Neural cell (in vitro differentiated cells): ENCODE measurements at regions not wholly inside any gene's neighbourhood (a gene's known extent, or its start where the extent isn't known, plus 50 kb on each side); places are given as distances from the start of the nearest gene placed in this dataset.

ENCODE experiments used
- H2AFZ ChIP-seq: fragments of 200-600, 300-800 bp; sonication (generic), shearing (Covaris generic); 2 replicates; pipeline ENCODE4 v1.6.0; 2014; ENCODE audit warnings: low read depth, mild to moderate bottlenecking, antibody characterized with exemption, low read length, moderate library complexity
- H3F3A ChIP-seq: fragments of 200-600 bp; shearing (Covaris generic); 2 replicates; pipeline ENCODE4 v1.6.1; 2016; ENCODE audit warnings: mild to moderate bottlenecking, moderate library complexity, mixed read lengths, antibody characterized with exemption, low read length; ENCODE audit not compliant: insufficient read depth, poor library complexity, severe bottlenecking
- H3K27ac ChIP-seq: fragments of 200-600, 300-800 bp; sonication (generic), shearing (Covaris generic); 2 replicates; pipeline ENCODE4 v1.5.1; 2014; ENCODE audit warnings: mild to moderate bottlenecking, low read length, moderate library complexity
- H3K27me3 ChIP-seq: fragments of 300-800, 200-600 bp; sonication (generic), shearing (Covaris generic); 2 replicates; pipeline ENCODE4 v1.6.0; 2014; ENCODE audit warnings: mild to moderate bottlenecking, low read depth, low read length, moderate library complexity; ENCODE audit not compliant: insufficient read depth
- H3K36me3 ChIP-seq: fragments of 300-800, 200-600 bp; sonication (generic), shearing (Covaris generic); 2 replicates; pipeline ENCODE4 v1.5.1; 2014; ENCODE audit warnings: mild to moderate bottlenecking, antibody characterized with exemption, low read length, moderate library complexity; ENCODE audit not compliant: insufficient read depth
- H3K4me2 ChIP-seq: fragments of 300-800, 200-600 bp; sonication (generic), shearing (Covaris generic); 2 replicates; pipeline ENCODE4 v1.6.0; 2014; ENCODE audit warnings: mild to moderate bottlenecking, low read length
- H3K4me3 ChIP-seq: fragments of 300-800, 200-600 bp; sonication (generic), shearing (Covaris generic); 2 replicates; pipeline ENCODE4 v1.5.1; 2014; ENCODE audit warnings: mild to moderate bottlenecking, low read length, moderate library complexity
- H3K79me2 ChIP-seq: fragments of 200-600 bp; shearing (Covaris generic); replicated peaks from 2 replicates; pipeline ENCODE4 v1.6.0; 2014; ENCODE audit warnings: mild to moderate bottlenecking, low read length, moderate library complexity; ENCODE audit not compliant: insufficient read depth
- H3K9ac ChIP-seq: fragments of 300-800, 200-600 bp; sonication (generic), shearing (Covaris generic); 2 replicates; pipeline ENCODE4 v1.6.1; 2016; ENCODE audit warnings: mild to moderate bottlenecking, low read length, mixed read lengths
- H3K9me2 ChIP-seq: fragments of 200-600 bp; shearing (Covaris generic); 2 replicates; pipeline ENCODE4 v1.6.1; 2016; ENCODE audit warnings: mild to moderate bottlenecking, low read length, mixed read lengths; ENCODE audit not compliant: insufficient read depth
- H3K9me3 ChIP-seq: fragments of 200-600, 300-800 bp; sonication (generic), shearing (Covaris generic); 2 replicates; pipeline ENCODE4 v1.6.1; 2016; ENCODE audit warnings: mild to moderate bottlenecking, mixed run types, low read length, moderate library complexity, mixed read lengths
- H4K20me1 ChIP-seq: fragments of 200-600 bp; shearing (Covaris generic); 2 replicates; pipeline ENCODE4 v1.6.1; 2016; ENCODE audit warnings: mild to moderate bottlenecking, mixed run types; ENCODE audit not compliant: insufficient read depth
- CTCF ChIP-seq: fragments of 450-650 bp; IDR thresholded peaks from 2 replicates; pipeline ENCODE4 v1.5.1; 2014; ENCODE audit warnings: antibody characterized with exemption, mild to moderate bottlenecking, moderate library complexity; ENCODE audit not compliant: poor library complexity, severe bottlenecking
- EP300 ChIP-seq: fragments of 450-650 bp; conservative IDR thresholded peaks from 2 replicates; pipeline ENCODE4 v1.6.1; 2014; ENCODE audit warnings: antibody characterized with exemption, mild to moderate bottlenecking, moderate library complexity; ENCODE audit not compliant: poor library complexity, severe bottlenecking
- EZH2 ChIP-seq: fragments of 200-600, 300-800 bp; shearing (Covaris generic), sonication (generic); IDR thresholded peaks from 2 replicates; pipeline ENCODE4 v1.6.1; 2014; ENCODE audit warnings: antibody characterized with exemption, low read length, borderline replicate concordance, mild to moderate bottlenecking; ENCODE audit not compliant: insufficient read depth, poor library complexity, severe bottlenecking
- MXI1 ChIP-seq: fragments of 450-650 bp; conservative IDR thresholded peaks from 2 replicates; pipeline ENCODE4 v1.6.1; 2014; ENCODE audit warnings: antibody characterized with exemption, mild to moderate bottlenecking; ENCODE audit not compliant: poor library complexity, severe bottlenecking
- POLR2AphosphoS5 ChIP-seq: IDR thresholded peaks from 2 replicates; pipeline ENCODE4 v1.6.1; 2012
- RAD21 ChIP-seq: fragments of 450-650 bp; conservative IDR thresholded peaks from 2 replicates; pipeline ENCODE4 v1.6.1; 2014; ENCODE audit warnings: antibody characterized with exemption, mild to moderate bottlenecking, moderate library complexity
- REST ChIP-seq: IDR thresholded peaks from 2 replicates; pipeline ENCODE4 v1.6.1; 2012; ENCODE audit warnings: borderline replicate concordance
- SMC3 ChIP-seq: fragments of 450-650 bp; conservative IDR thresholded peaks from 2 replicates; pipeline ENCODE4 v1.6.1; 2014; ENCODE audit warnings: antibody characterized with exemption, mild to moderate bottlenecking, moderate library complexity; ENCODE audit not compliant: poor library complexity
- TAF1 ChIP-seq: IDR thresholded peaks from 2 replicates; pipeline ENCODE4 v1.6.1; 2012; ENCODE audit warnings: low read depth

GRCh38 chr2:851680-852079 is 99.0 kb upstream of the SNTG2 start:
- H3K27ac ChIP-seq, result no peak overlapping the region
- no peaks in the 10 kb centered on the region for H4K20me1 ChIP-seq
- no peak overlapping the region for H3K4me2 ChIP-seq
- H3K36me3 ChIP-seq, result no peaks in the 10 kb centered on the region
- no peak for TF ChIP-seq TAF1
- no peak for TF ChIP-seq CTCF
- no peak for TF ChIP-seq RAD21
- TF ChIP-seq SMC3, result no peak
- TF ChIP-seq EP300, result no peak
- TF ChIP-seq MXI1, result no peak
- TF ChIP-seq POLR2AphosphoS5, result no peak
- no peak for TF ChIP-seq EZH2
- TF ChIP-seq REST, result no peak
- H3K9me2 ChIP-seq, result no peaks in the 10 kb centered on the region
- H3K9me3 ChIP-seq, result no peaks in the 10 kb centered on the region
- no peaks in the 10 kb centered on the region for H3K79me2 ChIP-seq
- no peak overlapping the region for H2AFZ ChIP-seq
- no peaks in the 10 kb centered on the region for H3F3A ChIP-seq
- H3K9ac ChIP-seq, result no peak overlapping the region
- H3K27me3 ChIP-seq, result no peaks in the 10 kb centered on the region
- H3K4me3 ChIP-seq, result no peak overlapping the region

- Histone ChIP-seq H2AFZ (no peak overlapping the region), H3K4me2 (no peak overlapping the region), H3K9me3 (no peaks in the 10 kb centered on the region), H3K27ac (no peak overlapping the region), H3K4me3 (no peak overlapping the region), H3K9ac (no peak overlapping the region), H3K36me3 (no peaks in the 10 kb centered on the region), H3K27me3 (no peaks in the 10 kb centered on the region), H3K79me2 (no peaks in the 10 kb centered on the region), H3K9me2 (no peaks in the 10 kb centered on the region), H4K20me1 (no peaks in the 10 kb centered on the region), H3F3A (no peaks in the 10 kb centered on the region)
- TF ChIP-seq REST (no peak), CTCF (no peak), POLR2AphosphoS5 (no peak), RAD21 (no peak), TAF1 (no peak), EZH2 (no peak), MXI1 (no peak), SMC3 (no peak), EP300 (no peak)
Observed at GRCh38 chr2:851078-851477, 99.6 kb upstream of the SNTG2 start.
